C4-2B (cell line): ENCODE measurements at regions not wholly inside any gene's neighbourhood (a gene's known extent, or its start where the extent isn't known, plus 50 kb on each side); places are given as distances from the start of the nearest gene placed in this dataset.

Source experiments
- CTCF ChIP-seq: fragments of 450-650 bp; conservative IDR thresholded peaks from 2 replicates; pipeline ENCODE4 v1.5.1; 2017; ENCODE audit warnings: mild to moderate bottlenecking
- ZFX ChIP-seq: fragments of 450-650 bp; IDR thresholded peaks from 2 replicates; pipeline ENCODE4 v1.6.1; 2017

DNA sequence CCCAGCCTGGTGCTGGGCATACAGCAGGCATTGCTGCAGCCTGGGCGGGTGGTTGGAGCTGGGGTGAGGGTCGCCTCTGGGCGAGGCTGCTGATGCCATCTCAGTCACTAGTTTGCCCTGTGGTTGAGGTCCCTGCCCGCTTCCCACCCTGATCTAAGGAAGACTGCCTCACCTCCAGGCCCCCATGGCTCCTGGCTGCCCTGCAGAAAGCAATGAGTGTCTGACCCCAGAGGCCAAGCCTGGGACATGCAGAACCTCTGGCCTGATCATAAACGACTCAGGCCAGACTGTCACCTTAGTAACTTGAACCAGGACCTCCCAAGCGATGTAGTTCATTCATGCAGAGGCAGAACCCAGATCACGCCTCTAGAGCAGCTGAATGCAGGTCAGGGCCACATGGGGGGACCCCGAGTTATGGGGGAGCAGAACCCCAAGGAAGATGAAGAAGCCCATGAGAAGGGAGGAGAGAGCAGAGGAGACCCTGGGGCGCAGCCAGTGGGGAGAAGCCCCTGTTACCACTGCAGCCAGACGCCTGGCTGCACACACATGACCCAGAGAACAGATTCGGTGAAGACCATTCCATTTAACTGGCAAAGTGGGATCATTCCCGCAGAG, 213.9 kb downstream of the TBC1D2B start:
- TF ChIP-seq CTCF (no peak), ZFX (no peak)
